ENCODE measurements at regions not wholly inside any gene's neighbourhood (a gene's known extent, or its start where the extent isn't known, plus 50 kb on each side); places are given as distances from the start of the nearest gene placed in this dataset.

DNA sequence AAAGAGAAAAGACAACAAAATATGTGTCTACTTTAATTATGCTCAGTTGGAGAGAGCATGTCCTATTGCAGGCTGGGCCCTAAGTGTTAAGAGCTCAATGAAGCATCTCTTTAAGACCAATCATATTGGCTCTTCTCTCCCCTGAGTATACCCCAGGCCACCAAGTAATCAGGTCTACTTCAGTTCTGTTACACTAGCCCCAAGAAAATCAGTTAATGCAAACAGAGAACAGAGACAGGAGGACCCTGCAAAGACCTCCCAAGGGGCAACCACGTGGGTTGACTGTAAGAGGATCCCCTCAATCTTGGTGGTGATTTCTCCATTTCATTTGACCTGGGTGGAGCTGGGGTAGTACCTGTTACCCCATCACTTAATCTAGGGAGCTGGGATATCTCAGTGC lies 451.0 kb upstream of the ZNF507 start:
- Histone ChIP-seq H3K9me3 (ENCODE audit: low read depth, low read length) (no peaks in the 10 kb centered on the region), H3K79me2 (ENCODE audit: insufficient read depth, low read length) (no peaks in the 10 kb centered on the region), H3K4me1 (ENCODE audit: insufficient read depth, low read length) (no peaks in the 10 kb centered on the region), H3K4me3 (ENCODE audit: insufficient read depth, low read length) (no peak overlapping the region), H2AFZ (ENCODE audit: low read length) (no peak overlapping the region), H4K20me1 (ENCODE audit: insufficient read depth, low read length) (no peaks in the 10 kb centered on the region), H3K36me3 (ENCODE audit: insufficient read depth, low read length) (no peaks in the 10 kb centered on the region), H3K27ac (ENCODE audit: low read depth, low read length) (no peak overlapping the region), H3K4me2 (ENCODE audit: insufficient read depth, low read length) (no peak overlapping the region), H3K27me3 (ENCODE audit: insufficient read depth, low read length) (no peaks in the 10 kb centered on the region)
- TF ChIP-seq, protein P1, sequence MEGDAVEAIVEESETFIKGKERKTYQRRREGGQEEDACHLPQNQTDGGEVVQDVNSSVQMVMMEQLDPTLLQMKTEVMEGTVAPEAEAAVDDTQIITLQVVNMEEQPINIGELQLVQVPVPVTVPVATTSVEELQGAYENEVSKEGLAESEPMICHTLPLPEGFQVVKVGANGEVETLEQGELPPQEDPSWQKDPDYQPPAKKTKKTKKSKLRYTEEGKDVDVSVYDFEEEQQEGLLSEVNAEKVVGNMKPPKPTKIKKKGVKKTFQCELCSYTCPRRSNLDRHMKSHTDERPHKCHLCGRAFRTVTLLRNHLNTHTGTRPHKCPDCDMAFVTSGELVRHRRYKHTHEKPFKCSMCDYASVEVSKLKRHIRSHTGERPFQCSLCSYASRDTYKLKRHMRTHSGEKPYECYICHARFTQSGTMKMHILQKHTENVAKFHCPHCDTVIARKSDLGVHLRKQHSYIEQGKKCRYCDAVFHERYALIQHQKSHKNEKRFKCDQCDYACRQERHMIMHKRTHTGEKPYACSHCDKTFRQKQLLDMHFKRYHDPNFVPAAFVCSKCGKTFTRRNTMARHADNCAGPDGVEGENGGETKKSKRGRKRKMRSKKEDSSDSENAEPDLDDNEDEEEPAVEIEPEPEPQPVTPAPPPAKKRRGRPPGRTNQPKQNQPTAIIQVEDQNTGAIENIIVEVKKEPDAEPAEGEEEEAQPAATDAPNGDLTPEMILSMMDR (IDR thresholded peaks at IDR 0.05; ENCODE audit: extremely low read depth, low read depth, low read length): no peak
- DNase-seq (ENCODE audit: insufficient read length, low spot score, missing footprints): no peak

DNA sequence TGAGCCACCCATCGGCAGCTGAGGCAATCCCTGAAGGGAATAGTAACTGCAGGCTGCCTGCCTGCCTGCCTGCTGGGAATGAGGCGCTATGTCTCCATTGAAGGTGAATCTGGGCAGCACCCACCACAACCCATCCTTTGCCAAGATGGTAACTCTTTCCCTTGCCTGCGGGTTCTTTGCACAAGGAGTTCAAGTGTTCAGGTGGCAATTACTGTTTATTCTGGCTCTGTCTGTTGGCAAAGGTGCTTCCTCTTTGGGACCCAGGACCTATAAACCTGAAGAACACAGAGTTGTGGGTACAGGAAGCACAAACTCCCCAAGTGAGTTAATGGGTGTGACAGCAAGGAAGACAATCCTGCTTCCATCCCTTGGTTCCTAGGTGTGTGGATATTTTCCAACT lies 448.1 kb upstream of the ZNF507 start:
- TF ChIP-seq, protein P1 (IDR thresholded peaks at IDR 0.05; ENCODE audit: extremely low read depth, low read depth, low read length): no peak
- DNase-seq (ENCODE audit: insufficient read length, low spot score, missing footprints): no peak
- no peak overlapping the region for H2AFZ ChIP-seq (ENCODE audit: low read length)
- no peak overlapping the region for H3K4me2 ChIP-seq (ENCODE audit: insufficient read depth, low read length)
- no peaks in the 10 kb centered on the region for H3K9me3 ChIP-seq (ENCODE audit: low read depth, low read length)
- no peaks in the 10 kb centered on the region for H3K4me1 ChIP-seq (ENCODE audit: insufficient read depth, low read length)
- H3K27ac ChIP-seq (ENCODE audit: low read depth, low read length): no peak overlapping the region
- H4K20me1 ChIP-seq (ENCODE audit: insufficient read depth, low read length): no peaks in the 10 kb centered on the region
- no peak overlapping the region for H3K4me3 ChIP-seq (ENCODE audit: insufficient read depth, low read length)
- no peaks in the 10 kb centered on the region for H3K36me3 ChIP-seq (ENCODE audit: insufficient read depth, low read length)
- H3K27me3 ChIP-seq (ENCODE audit: insufficient read depth, low read length): no peaks in the 10 kb centered on the region
- no peaks in the 10 kb centered on the region for H3K79me2 ChIP-seq (ENCODE audit: insufficient read depth, low read length)

DNA sequence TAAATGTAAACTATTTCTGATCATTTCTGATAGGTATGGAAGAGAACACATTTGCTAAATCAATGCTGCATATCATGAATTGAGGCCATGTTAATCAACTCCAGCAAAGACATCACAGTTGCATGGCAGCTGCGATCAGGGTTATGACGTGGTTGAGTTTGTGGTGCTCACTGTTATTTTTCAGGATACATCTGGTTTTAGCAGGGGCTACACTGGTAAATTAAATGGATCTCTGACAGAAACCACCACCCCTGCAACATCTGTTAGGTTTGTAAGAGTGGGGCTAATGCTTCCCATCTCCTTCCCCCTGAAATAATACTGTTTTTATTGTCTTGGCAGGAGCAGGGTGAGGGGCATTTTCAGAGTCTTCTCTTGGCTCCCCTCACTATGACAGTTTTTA lies 444.4 kb upstream of the ZNF507 start:
- Histone ChIP-seq H4K20me1 (ENCODE audit: insufficient read depth, low read length) (no peaks in the 10 kb centered on the region), H3K36me3 (ENCODE audit: insufficient read depth, low read length) (no peaks in the 10 kb centered on the region), H3K79me2 (ENCODE audit: insufficient read depth, low read length) (no peaks in the 10 kb centered on the region), H3K4me1 (ENCODE audit: insufficient read depth, low read length) (no peaks in the 10 kb centered on the region), H3K4me2 (ENCODE audit: insufficient read depth, low read length) (no peak overlapping the region), H3K27ac (ENCODE audit: low read depth, low read length) (no peak overlapping the region), H3K27me3 (ENCODE audit: insufficient read depth, low read length) (no peaks in the 10 kb centered on the region), H2AFZ (ENCODE audit: low read length) (no peak overlapping the region), H3K4me3 (ENCODE audit: insufficient read depth, low read length) (no peak overlapping the region), H3K9me3 (ENCODE audit: low read depth, low read length) (peaks cover 2% of the 10 kb centered on the region)
- TF ChIP-seq, protein P1 (IDR thresholded peaks at IDR 0.05; ENCODE audit: extremely low read depth, low read depth, low read length): no peak
- DNase-seq (ENCODE audit: insufficient read length, low spot score, missing footprints): no peak

DNA sequence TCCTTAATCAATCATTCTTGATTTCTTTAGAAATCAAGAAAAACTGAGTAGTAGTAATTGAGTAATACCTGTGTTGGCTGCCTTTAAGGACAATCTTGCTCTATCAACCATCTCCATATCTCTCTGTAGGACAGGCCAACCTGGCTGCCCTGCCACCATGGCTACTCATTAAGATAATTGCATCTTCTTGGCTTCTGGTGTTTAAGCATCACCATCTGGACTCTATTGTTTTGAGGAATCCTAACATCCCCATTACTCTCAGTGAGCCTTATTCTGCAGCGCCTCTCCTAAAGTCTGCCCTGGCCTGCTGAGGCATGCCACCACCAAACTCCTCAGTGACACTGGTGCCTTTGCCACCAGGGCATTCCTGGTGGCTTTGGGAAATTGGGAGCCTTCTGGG lies 442.6 kb upstream of the ZNF507 start:
- Histone ChIP-seq H3K4me2 (ENCODE audit: insufficient read depth, low read length) (no peak overlapping the region), H4K20me1 (ENCODE audit: insufficient read depth, low read length) (no peaks in the 10 kb centered on the region), H3K9me3 (ENCODE audit: low read depth, low read length) (peaks cover 2% of the 10 kb centered on the region), H3K27me3 (ENCODE audit: insufficient read depth, low read length) (no peaks in the 10 kb centered on the region), H3K79me2 (ENCODE audit: insufficient read depth, low read length) (no peaks in the 10 kb centered on the region), H2AFZ (ENCODE audit: low read length) (no peak overlapping the region), H3K36me3 (ENCODE audit: insufficient read depth, low read length) (no peaks in the 10 kb centered on the region), H3K4me3 (ENCODE audit: insufficient read depth, low read length) (no peak overlapping the region), H3K4me1 (ENCODE audit: insufficient read depth, low read length) (no peaks in the 10 kb centered on the region), H3K27ac (ENCODE audit: low read depth, low read length) (no peak overlapping the region)
- no peak for DNase-seq (ENCODE audit: insufficient read length, low spot score, missing footprints)
- TF ChIP-seq, protein P1 (IDR thresholded peaks at IDR 0.05; ENCODE audit: extremely low read depth, low read depth, low read length): no peak

All from osteoblast (primary cell).